Gastrocnemius medialis (tissue), 4 donors: ENCODE measurements at regions not wholly inside any gene's neighbourhood (a gene's known extent, or its start where the extent isn't known, plus 50 kb on each side); places are given as distances from the start of the nearest gene placed in this dataset.

Experiments
- POLR2A ChIP-seq, 2 donors: fragments of 450-650 bp; IDR thresholded peaks; one replicate each; pipeline ENCODE4 v1.6.1; 2017; ENCODE audit warnings: antibody characterized with exemption in 2 of 2, mild to moderate bottlenecking in 2 of 2, moderate library complexity in 2 of 2
- TF ChIP-seq, protein P1 (sequence below), 5 experiments: fragments of 450-650 bp in 3 of 5; fragments of 200-600 bp in 2 of 5; sonication (generic) in 2 of 5; IDR thresholded peaks in 4 of 5; conservative IDR thresholded peaks in 1 of 5; 1 replicate in 4 of 5; 2 replicates in 1 of 5; pipeline ENCODE4 v1.5.1; 2016 to 2019; ENCODE audit warnings: antibody characterized with exemption in 5 of 5, mild to moderate bottlenecking in 3 of 5, moderate library complexity in 3 of 5

DNA sequence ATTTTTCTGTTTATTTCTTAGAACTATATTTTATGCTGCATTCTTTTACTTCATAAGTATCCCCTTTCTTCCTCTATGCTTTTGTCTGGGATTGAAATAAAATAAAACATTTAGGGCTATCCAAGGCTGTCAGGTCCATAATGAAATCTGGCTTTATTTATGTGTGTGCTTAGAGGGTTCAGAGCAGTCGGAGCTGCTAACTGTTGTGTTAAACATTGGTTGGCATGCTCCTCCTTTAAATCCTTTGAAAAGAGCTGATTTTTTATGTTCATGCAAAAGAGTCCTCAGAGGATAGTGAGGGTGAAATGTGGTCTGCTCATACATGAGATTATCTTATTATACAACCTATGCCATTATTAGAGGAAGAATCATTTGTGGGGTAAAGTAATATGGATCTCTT is 322.3 kb upstream of the E2F7 start:
- TF ChIP-seq, protein P1, sequence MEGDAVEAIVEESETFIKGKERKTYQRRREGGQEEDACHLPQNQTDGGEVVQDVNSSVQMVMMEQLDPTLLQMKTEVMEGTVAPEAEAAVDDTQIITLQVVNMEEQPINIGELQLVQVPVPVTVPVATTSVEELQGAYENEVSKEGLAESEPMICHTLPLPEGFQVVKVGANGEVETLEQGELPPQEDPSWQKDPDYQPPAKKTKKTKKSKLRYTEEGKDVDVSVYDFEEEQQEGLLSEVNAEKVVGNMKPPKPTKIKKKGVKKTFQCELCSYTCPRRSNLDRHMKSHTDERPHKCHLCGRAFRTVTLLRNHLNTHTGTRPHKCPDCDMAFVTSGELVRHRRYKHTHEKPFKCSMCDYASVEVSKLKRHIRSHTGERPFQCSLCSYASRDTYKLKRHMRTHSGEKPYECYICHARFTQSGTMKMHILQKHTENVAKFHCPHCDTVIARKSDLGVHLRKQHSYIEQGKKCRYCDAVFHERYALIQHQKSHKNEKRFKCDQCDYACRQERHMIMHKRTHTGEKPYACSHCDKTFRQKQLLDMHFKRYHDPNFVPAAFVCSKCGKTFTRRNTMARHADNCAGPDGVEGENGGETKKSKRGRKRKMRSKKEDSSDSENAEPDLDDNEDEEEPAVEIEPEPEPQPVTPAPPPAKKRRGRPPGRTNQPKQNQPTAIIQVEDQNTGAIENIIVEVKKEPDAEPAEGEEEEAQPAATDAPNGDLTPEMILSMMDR (IDR thresholded peaks at IDR 0.05 in 4 of 5, conservative IDR thresholded peaks at IDR 0.05 in 1 of 5): no peak
- TF ChIP-seq POLR2A (IDR thresholded peaks at IDR 0.05): no peak
